A549 (cell line): ENCODE measurements at regions not wholly inside any gene's neighbourhood (a gene's known extent, or its start where the extent isn't known, plus 50 kb on each side); places are given as distances from the start of the nearest gene placed in this dataset.

ENCODE experiments used
- ATAC-seq, 2 experiments: fragments of 200-7000 bp in 1 of 2; fragments of >200 bp in 1 of 2; cut with Nextera tagmentation in 1 of 2; cut with Tn5 transposase in 1 of 2; 3 replicates each; pipeline versions ENCODE4 v1.8.0 to v1.9.1; 2018 to 2020; ENCODE audit warnings: mild to moderate bottlenecking in 1 of 2, moderate library complexity in 1 of 2
- CTCF ChIA-PET: fragments of 300-600 bp; sonication (Branson Sonifier 250); formaldehyde crosslinking; extraction: SDS; loops from one replicate; lab custom pipeline; 2021; ENCODE audit warnings: antibody characterized with exemption, inconsistent platforms; lab: Yijun Ruan, JAX
- POLR2A ChIA-PET: fragments of 350-600 bp; formaldehyde crosslinking; extraction: SDS; loops from one replicate; lab custom pipeline; 2021; ENCODE audit warnings: antibody characterized with exemption, inconsistent platforms; lab: Yijun Ruan, JAX
- DNase-seq, 2 experiments: peaks; one replicate each; pipeline versions ENCODE4 v3.0.0 to v3.0.0-alpha.2; 2011 to 2016; ENCODE audit warnings: low read depth in 1 of 2, low spot score in 1 of 2
- FAIRE-seq: peaks from 2 replicates; lab custom pipeline; 2011; peaks lifted over from hg19 to GRCh38; lab: Jason Lieb, UNC
- H3K27ac ChIP-seq, 2 experiments: fragments of >200 bp; sonication (Bioruptor Twin); formaldehyde crosslinking; 3 replicates each; pipeline ENCODE4 v1.5.1; 2016 to 2017
- H3K4me1 ChIP-seq: fragments of >200 bp; sonication (Bioruptor Twin); formaldehyde crosslinking; 3 replicates; pipeline ENCODE4 v1.6.1; 2016
- H3K4me2 ChIP-seq: fragments of >200 bp; sonication (Bioruptor Twin); formaldehyde crosslinking; 3 replicates; pipeline ENCODE4 v1.6.1; 2016
- H3K4me3 ChIP-seq: fragments of >200 bp; sonication (Bioruptor Twin); formaldehyde crosslinking; 3 replicates; pipeline ENCODE4 v1.5.1; 2016
- H3K9me3 ChIP-seq: fragments of >200 bp; sonication (Bioruptor Twin); formaldehyde crosslinking; 3 replicates; pipeline ENCODE4 v1.6.1; 2016
- ATOH8 ChIP-seq: fragments of 250-450 bp; sonication (Bioruptor Pico); IDR thresholded peaks from 2 replicates; pipeline ENCODE4 v1.5.0; 2020; ENCODE audit warnings: low read depth, mild to moderate bottlenecking, moderate library complexity
- BCL3 ChIP-seq: fragments of >200 bp; sonication (Bioruptor Twin); formaldehyde crosslinking; IDR thresholded peaks from 3 replicates; pipeline ENCODE4 v1.6.1; 2016
- CBX2 ChIP-seq: fragments of 200-600 bp; sonication (generic); IDR thresholded peaks from 2 replicates; pipeline ENCODE4 v1.6.1; 2016; ENCODE audit warnings: low read depth, mild to moderate bottlenecking, borderline replicate concordance
- CBX8 ChIP-seq: fragments of 200-600 bp; sonication (generic); IDR thresholded peaks from 2 replicates; pipeline ENCODE4 v1.6.1; 2016
- ELK1 ChIP-seq: fragments of 150-350 bp; IDR thresholded peaks from 2 replicates; pipeline ENCODE4 v1.6.1; 2014; ENCODE audit warnings: low read depth, mild to moderate bottlenecking, low read length
- FOSB ChIP-seq: fragments of 250-450 bp; sonication (Bioruptor Pico); IDR thresholded peaks from 2 replicates; pipeline ENCODE4 v1.5.0; 2020; ENCODE audit warnings: mild to moderate bottlenecking, moderate library complexity
- FOSL2 ChIP-seq, 2 experiments: fragments of 450-650 bp in 1 of 2; fragments of >200 bp in 1 of 2; sonication (Bioruptor Twin) in 1 of 2; formaldehyde crosslinking; IDR thresholded peaks; 2 replicates each; pipeline versions ENCODE4 v1.5.0 to v1.6.1; 2016 to 2020; ENCODE audit warnings: mild to moderate bottlenecking in 1 of 2, moderate library complexity in 1 of 2
- FOXS1 ChIP-seq: fragments of 250-450 bp; sonication (Bioruptor Pico); IDR thresholded peaks from 2 replicates; pipeline ENCODE4 v1.5.0; 2020; ENCODE audit warnings: mild to moderate bottlenecking, moderate library complexity
- GATA3 ChIP-seq: IDR thresholded peaks from 2 replicates; pipeline ENCODE4 v1.6.1; 2012; ENCODE audit warnings: borderline replicate concordance
- HDAC2 ChIP-seq: fragments of 200-600 bp; sonication (generic); IDR thresholded peaks from 2 replicates; pipeline ENCODE4 v1.6.1; 2016
- HEYL ChIP-seq: fragments of 250-450 bp; sonication (Bioruptor Pico); IDR thresholded peaks from 2 replicates; pipeline ENCODE4 v1.8.0; 2021; ENCODE audit warnings: mild to moderate bottlenecking, moderate library complexity
- HMGXB4 ChIP-seq: fragments of 250-450 bp; sonication (Bioruptor Pico); IDR thresholded peaks from 2 replicates; pipeline ENCODE4 v1.5.0; 2021; ENCODE audit warnings: mild to moderate bottlenecking, moderate library complexity, borderline replicate concordance
- HOXA7 ChIP-seq: fragments of 250-450 bp; sonication (Bioruptor Pico); IDR thresholded peaks from 2 replicates; pipeline ENCODE4 v1.5.0; 2020; ENCODE audit warnings: mild to moderate bottlenecking, moderate library complexity
- HOXB13 ChIP-seq: fragments of 250-450 bp; sonication (Bioruptor Pico); IDR thresholded peaks from 2 replicates; pipeline ENCODE4 v1.5.0; 2020; ENCODE audit warnings: low read depth, mild to moderate bottlenecking, moderate library complexity
- KDM1A ChIP-seq: fragments of 200-600 bp; sonication (generic); IDR thresholded peaks from 2 replicates; pipeline ENCODE4 v1.6.1; 2016; ENCODE audit warnings: low read depth, mild to moderate bottlenecking
- KDM5A ChIP-seq: fragments of 200-600 bp; sonication (generic); IDR thresholded peaks from 2 replicates; pipeline ENCODE4 v1.6.1; 2016; ENCODE audit warnings: antibody characterized with exemption, mild to moderate bottlenecking
- MAFK ChIP-seq: fragments of 450-650 bp; IDR thresholded peaks from 2 replicates; pipeline ENCODE4 v1.6.1; 2014; ENCODE audit not compliant: partially characterized antibody
- NFE2L2 ChIP-seq: fragments of 150-350 bp; conservative IDR thresholded peaks from 2 replicates; pipeline ENCODE4 v1.6.1; 2014; ENCODE audit warnings: low read length
- RARB ChIP-seq: fragments of 250-450 bp; sonication (Bioruptor Pico); IDR thresholded peaks from 2 replicates; pipeline ENCODE4 v1.8.0; 2021; ENCODE audit warnings: mild to moderate bottlenecking, moderate library complexity
- REST ChIP-seq: fragments of 200-600 bp; sonication (generic); IDR thresholded peaks from 2 replicates; pipeline ENCODE4 v1.6.1; 2016; ENCODE audit warnings: antibody characterized with exemption, mild to moderate bottlenecking, moderate library complexity
- SREBF2 ChIP-seq: fragments of 450-650 bp; IDR thresholded peaks from 2 replicates; pipeline ENCODE4 v1.6.1; 2014; ENCODE audit warnings: mild to moderate bottlenecking, moderate library complexity
- USF2 ChIP-seq: fragments of 450-650 bp; IDR thresholded peaks from 2 replicates; pipeline ENCODE4 v1.6.1; 2014; ENCODE audit warnings: antibody characterized with exemption
- ZNF302 ChIP-seq: fragments of 250-450 bp; sonication (Bioruptor Pico); IDR thresholded peaks from 2 replicates; pipeline ENCODE4 v1.9.0; 2021; ENCODE audit warnings: inconsistent platforms, mild to moderate bottlenecking, moderate library complexity
- WGBS: methylation state at CpG from one replicate; pipeline ENCODE4 v1.1.6; 2017; ENCODE audit errors: missing lambda C conversion rate; 5-methylcytosine and 5-hydroxymethylcytosine counted together

GRCh38 chr21:41615613-41616012 is 107.7 kb upstream of the TMPRSS2 start:
- FAIRE-seq = no peak
- H3K27ac ChIP-seq = peak overlapping the region; percentile 50 to 85
- H3K4me3 ChIP-seq = no peak overlapping the region
- CTCF ChIA-PET = interaction anchor here (1.0 to 11.1 kb wide), 8 partner anchors 15 to 332 kb away, joined by 3 to 189 read pairs (median 38); partner anchors contain the start of gene RIPK4
- TF ChIP-seq HMGXB4 (CRISPR knock-in tag) (no peak), REST (no peak), KDM1A (no peak), ZNF302 (CRISPR knock-in tag) (no peak), FOXS1 (CRISPR knock-in tag) (no peak), SREBF2 (no peak), NFE2L2 (no peak), MAFK (no peak), ATOH8 (CRISPR knock-in tag) (no peak)
- no peak for ATAC-seq
- POLR2A ChIA-PET = interaction anchor here (1.4 kb wide), 1 partner anchor 63 kb away, joined by 7 read pairs; no protein-coding TSS in a partner anchor
- peaks cover 31% of the 10 kb centered on the region for H3K4me1 ChIP-seq
- H3K9me3 ChIP-seq = no peaks in the 10 kb centered on the region
- WGBS = 90% methylated on average over 1 of the region's 1 CpG
- 0 out of 3 replicates have a peak overlapping the region, but pooled peaks have one; percentile 1 for H3K4me2 ChIP-seq
- no peak for DNase-seq

GRCh38 chr21:41614511-41614910 is 106.6 kb upstream of the TMPRSS2 start:
- 93% methylated on average over 12 of the region's 12 CpGs for WGBS
- ChIA-PET CTCF (interaction anchor here (1.1 to 11.1 kb wide), 8 partner anchors 16 to 502 kb away, joined by 3 to 189 read pairs (median 48); partner anchors contain the start of gene RIPK4), POLR2A (no interaction called here)
- H3K27ac ChIP-seq = peak overlapping the region; percentile 33 to 85; a peak in 3 of 6 replicates
- FAIRE-seq = no peak
- H3K9me3 ChIP-seq = no peaks in the 10 kb centered on the region
- no peak for ATAC-seq
- TF ChIP-seq CBX8 (no peak), HDAC2 (no peak), ELK1 (no peak), HOXA7 (no peak)
- no peak for DNase-seq
- peaks cover 28% of the 10 kb centered on the region for H3K4me1 ChIP-seq
- H3K4me3 ChIP-seq = no peak overlapping the region
- H3K4me2 ChIP-seq = no peak overlapping the region

- DNase-seq (no peak), FAIRE-seq (no peak), ATAC-seq (no peak)
- 92% methylated on average over 18 of the region's 19 CpGs for WGBS
- peak overlapping the region; percentile 72 to 85 for H3K27ac ChIP-seq
- POLR2A ChIA-PET = interaction anchor here (0.9 to 2.6 kb wide), 6 partner anchors 65 to 165 kb away, joined by 4 to 12 read pairs (median 5); no protein-coding TSS in a partner anchor
- H3K4me3 ChIP-seq = no peak overlapping the region
- peaks cover 28% of the 10 kb centered on the region for H3K4me1 ChIP-seq
- H3K9me3 ChIP-seq = no peaks in the 10 kb centered on the region
- CTCF ChIA-PET = interaction anchor here (0.6 to 11.1 kb wide), 46 partner anchors 8 to 503 kb away, joined by 3 to 189 read pairs (median 6); partner anchors contain the start of gene RIPK4
- peak overlapping the region; percentile 82; the same call in 2 of the 3 replicates for H3K4me2 ChIP-seq
- TF ChIP-seq MAFK (no peak), RARB (CRISPR knock-in tag) (no peak), ATOH8 (CRISPR knock-in tag) (no peak), KDM5A (no peak), SREBF2 (no peak), FOSB (no peak), CBX2 (no peak), FOSL2 (IDR thresholded peaks at IDR 0.05) (no peak), FOSL2 (CRISPR knock-in tag; IDR thresholded peaks at IDR 0.05) (no peak), HEYL (CRISPR knock-in tag) (no peak), BCL3 (no peak), USF2 (no peak), HOXB13 (no peak), GATA3 (no peak)
Observed at GRCh38 chr21:41613533-41613909, 105.6 kb upstream of the TMPRSS2 start.
